ENCODE measurements at regions not wholly inside any gene's neighbourhood (a gene's known extent, or its start where the extent isn't known, plus 50 kb on each side); places are given as distances from the start of the nearest gene placed in this dataset.

GRCh38 chr1:95496773-95497172, 262.8 kb downstream of the RWDD3 start:
- no peak for TF ChIP-seq CTCF (IDR thresholded peaks at IDR 0.05; ENCODE audit: insufficient read depth, low read length, poor library complexity, severe bottlenecking)
- no peak for TF ChIP-seq EZH2phosphoT487 (conservative IDR thresholded peaks at IDR 0.05; ENCODE audit: low read length)
